Caco-2 (cell line): ENCODE measurements at regions not wholly inside any gene's neighbourhood (a gene's known extent, or its start where the extent isn't known, plus 50 kb on each side); places are given as distances from the start of the nearest gene placed in this dataset.

Experiments used
- BruUV-seq: library from RNA; stranded (reverse); fragments of 400-500 nt; replicated peaks from 2 replicates; lab custom pipeline; 2021; lab: Mats Ljungman, UMichigan
- CTCF ChIA-PET: fragments of 300-600 bp; sonication (Branson Sonifier 250); formaldehyde crosslinking; loops from one replicate; lab custom pipeline; 2022; ENCODE audit warnings: antibody characterized with exemption; lab: Charles Lee
- POLR2A ChIA-PET: fragments of 300-600 bp; sonication (Branson Sonifier 250); formaldehyde crosslinking; loops from one replicate; lab custom pipeline; 2022; ENCODE audit warnings: antibody characterized with exemption; lab: Charles Lee
- DNase-seq, 2 experiments: peaks; one replicate each; pipeline versions ENCODE4 v3.0.0 to v3.0.0-alpha.2; 2020 to 2022
- H3K27me3 ChIP-seq: replicated peaks from 2 replicates; pipeline ENCODE4 v1.6.0; 2011; ENCODE audit warnings: low read length; ENCODE audit not compliant: control insufficient read depth, insufficient read depth
- H3K36me3 ChIP-seq: 2 replicates; pipeline ENCODE4 v1.5.1; 2011; ENCODE audit warnings: low read length; ENCODE audit not compliant: control insufficient read depth, insufficient read depth
- H3K4me1 ChIP-seq: fragments of 250-450 bp; sonication (Bioruptor Pico); 2 replicates; pipeline ENCODE4 v1.5.1; 2020; ENCODE audit warnings: mild to moderate bottlenecking
- H3K4me3 ChIP-seq: 2 replicates; pipeline ENCODE4 v1.5.1; 2011; ENCODE audit warnings: low read depth, mild to moderate bottlenecking, control low read depth, low read length
- H3K9me3 ChIP-seq: fragments of 250-450 bp; sonication (Bioruptor Pico); 2 replicates; pipeline ENCODE4 v1.5.1; 2020; ENCODE audit warnings: mild to moderate bottlenecking, moderate library complexity
- H3K27ac Mint-ChIP-seq: one replicate; pipeline ENCODE4 v1.8.0; 2022; ENCODE audit warnings: mixed read lengths; ENCODE audit not compliant: unreplicated experiment
- H3K27me3 Mint-ChIP-seq: one replicate; pipeline ENCODE4 v1.8.0; 2022; ENCODE audit warnings: mixed read lengths; ENCODE audit not compliant: insufficient read depth, unreplicated experiment
- H3K36me3 Mint-ChIP-seq: one replicate; pipeline ENCODE4 v1.8.0; 2022; ENCODE audit warnings: mild to moderate bottlenecking, mixed read lengths; ENCODE audit not compliant: insufficient read depth, unreplicated experiment
- H3K4me1 Mint-ChIP-seq: one replicate; pipeline ENCODE4 v1.8.0; 2022; ENCODE audit warnings: low read depth, mixed read lengths; ENCODE audit not compliant: unreplicated experiment
- H3K4me3 Mint-ChIP-seq: one replicate; pipeline ENCODE4 v1.8.0; 2022; ENCODE audit warnings: mild to moderate bottlenecking, moderate library complexity, mixed read lengths; ENCODE audit not compliant: unreplicated experiment
- H3K9me3 Mint-ChIP-seq: one replicate; pipeline ENCODE4 v1.8.0; 2022; ENCODE audit warnings: mixed read lengths; ENCODE audit not compliant: unreplicated experiment
- intact Hi-C: fragments of 100-400 bp; cut with micrococcal nuclease; formaldehyde crosslinking; loops from one replicate; pipeline ENCODE4 v1.10.0; 2022; ENCODE audit not compliant: unreplicated experiment
- TF ChIP-seq, protein P1 (sequence below), 2 experiments: fragments of 200-600 bp in 1 of 2; IDR thresholded peaks; 1 replicate in 1 of 2; 2 replicates in 1 of 2; pipeline versions ENCODE4 v1.5.1 to v1.8.0; 2011 to 2022; ENCODE audit warnings: antibody characterized with exemption in 1 of 2, control low read depth in 1 of 2, inconsistent platforms in 1 of 2, low read depth in 1 of 2, low read length in 1 of 2, mild to moderate bottlenecking in 1 of 2, moderate library complexity in 1 of 2; ENCODE audit not compliant: insufficient read depth in 1 of 2, severe bottlenecking in 1 of 2, unreplicated experiment in 1 of 2

DNA sequence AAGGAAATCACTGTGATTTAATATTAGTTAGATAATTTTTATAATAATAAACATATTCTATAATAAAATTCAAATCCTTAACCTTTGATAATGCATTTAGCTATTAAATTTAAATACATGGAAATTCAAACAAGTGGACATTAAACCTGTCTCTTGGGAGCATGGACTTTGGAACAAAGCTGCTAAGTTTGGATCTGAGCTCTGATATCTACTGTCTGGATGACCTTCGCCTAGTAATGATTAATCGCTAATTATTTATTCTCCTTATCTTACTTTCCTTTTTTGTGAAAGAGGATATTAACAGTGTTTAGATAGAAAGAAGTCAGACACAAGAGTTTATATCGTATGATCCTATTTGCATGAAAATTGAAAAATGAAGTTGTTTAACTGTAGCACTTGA lies 980.9 kb downstream of the FSTL5 start:
- Mint-ChIP-seq H3K4me1 (no peaks in the 10 kb centered on the region), H3K36me3 (no peaks in the 10 kb centered on the region), H3K27me3 (no peaks in the 10 kb centered on the region), H3K4me3 (no peak overlapping the region), H3K9me3 (no peaks in the 10 kb centered on the region), H3K27ac (no peak overlapping the region)
- Histone ChIP-seq H3K9me3 (no peaks in the 10 kb centered on the region), H3K4me1 (no peaks in the 10 kb centered on the region), H3K27me3 (no peaks in the 10 kb centered on the region), H3K4me3 (no peak overlapping the region), H3K36me3 (no peaks in the 10 kb centered on the region)
- DNase-seq, result no peak
- POLR2A ChIA-PET, result no interaction called here
- BruUV-seq, result no TSS peak
- intact Hi-C loops, result no loop called here
- TF ChIP-seq, protein P1, sequence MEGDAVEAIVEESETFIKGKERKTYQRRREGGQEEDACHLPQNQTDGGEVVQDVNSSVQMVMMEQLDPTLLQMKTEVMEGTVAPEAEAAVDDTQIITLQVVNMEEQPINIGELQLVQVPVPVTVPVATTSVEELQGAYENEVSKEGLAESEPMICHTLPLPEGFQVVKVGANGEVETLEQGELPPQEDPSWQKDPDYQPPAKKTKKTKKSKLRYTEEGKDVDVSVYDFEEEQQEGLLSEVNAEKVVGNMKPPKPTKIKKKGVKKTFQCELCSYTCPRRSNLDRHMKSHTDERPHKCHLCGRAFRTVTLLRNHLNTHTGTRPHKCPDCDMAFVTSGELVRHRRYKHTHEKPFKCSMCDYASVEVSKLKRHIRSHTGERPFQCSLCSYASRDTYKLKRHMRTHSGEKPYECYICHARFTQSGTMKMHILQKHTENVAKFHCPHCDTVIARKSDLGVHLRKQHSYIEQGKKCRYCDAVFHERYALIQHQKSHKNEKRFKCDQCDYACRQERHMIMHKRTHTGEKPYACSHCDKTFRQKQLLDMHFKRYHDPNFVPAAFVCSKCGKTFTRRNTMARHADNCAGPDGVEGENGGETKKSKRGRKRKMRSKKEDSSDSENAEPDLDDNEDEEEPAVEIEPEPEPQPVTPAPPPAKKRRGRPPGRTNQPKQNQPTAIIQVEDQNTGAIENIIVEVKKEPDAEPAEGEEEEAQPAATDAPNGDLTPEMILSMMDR (IDR thresholded peaks at IDR 0.05; ENCODE audit: insufficient read depth in 1 of 2, low read depth in 1 of 2, low read length in 1 of 2, severe bottlenecking in 1 of 2, unreplicated experiment in 1 of 2), result no peak
- CTCF ChIA-PET, result no interaction called here

DNA sequence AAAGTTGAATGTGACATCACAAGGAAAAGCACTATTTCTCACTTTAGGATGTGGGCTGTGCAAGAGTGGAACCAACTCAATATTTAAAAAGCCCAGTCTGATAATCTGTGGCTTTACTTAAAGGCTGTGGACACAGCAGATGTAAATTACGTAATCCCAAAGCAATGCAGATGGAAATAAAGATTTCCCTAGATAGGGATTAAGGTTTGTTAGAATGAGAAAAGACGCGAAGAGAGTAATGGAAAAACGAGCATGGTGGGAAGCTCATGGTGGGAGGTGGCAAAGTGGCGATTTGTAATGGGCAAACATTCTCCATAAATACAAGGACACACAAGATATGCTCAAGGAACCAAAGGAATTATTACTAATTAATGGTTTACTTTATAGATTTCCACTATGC lies 985.5 kb downstream of the FSTL5 start:
- Histone ChIP-seq H3K27me3 (no peaks in the 10 kb centered on the region), H3K4me1 (no peaks in the 10 kb centered on the region), H3K4me3 (no peak overlapping the region), H3K9me3 (no peaks in the 10 kb centered on the region), H3K36me3 (no peaks in the 10 kb centered on the region)
- ChIA-PET CTCF (no interaction called here), POLR2A (no interaction called here)
- TF ChIP-seq, protein P1 (IDR thresholded peaks at IDR 0.05; ENCODE audit: insufficient read depth in 1 of 2, low read depth in 1 of 2, low read length in 1 of 2, severe bottlenecking in 1 of 2, unreplicated experiment in 1 of 2), result no peak
- no peaks in the 10 kb centered on the region for H3K4me1 Mint-ChIP-seq
- intact Hi-C loops, result no loop called here
- no peaks in the 10 kb centered on the region for H3K9me3 Mint-ChIP-seq
- no peak overlapping the region for H3K4me3 Mint-ChIP-seq
- no peaks in the 10 kb centered on the region for H3K27me3 Mint-ChIP-seq
- no peaks in the 10 kb centered on the region for H3K36me3 Mint-ChIP-seq
- DNase-seq, result no peak
- BruUV-seq, result no TSS peak
- no peak overlapping the region for H3K27ac Mint-ChIP-seq

DNA sequence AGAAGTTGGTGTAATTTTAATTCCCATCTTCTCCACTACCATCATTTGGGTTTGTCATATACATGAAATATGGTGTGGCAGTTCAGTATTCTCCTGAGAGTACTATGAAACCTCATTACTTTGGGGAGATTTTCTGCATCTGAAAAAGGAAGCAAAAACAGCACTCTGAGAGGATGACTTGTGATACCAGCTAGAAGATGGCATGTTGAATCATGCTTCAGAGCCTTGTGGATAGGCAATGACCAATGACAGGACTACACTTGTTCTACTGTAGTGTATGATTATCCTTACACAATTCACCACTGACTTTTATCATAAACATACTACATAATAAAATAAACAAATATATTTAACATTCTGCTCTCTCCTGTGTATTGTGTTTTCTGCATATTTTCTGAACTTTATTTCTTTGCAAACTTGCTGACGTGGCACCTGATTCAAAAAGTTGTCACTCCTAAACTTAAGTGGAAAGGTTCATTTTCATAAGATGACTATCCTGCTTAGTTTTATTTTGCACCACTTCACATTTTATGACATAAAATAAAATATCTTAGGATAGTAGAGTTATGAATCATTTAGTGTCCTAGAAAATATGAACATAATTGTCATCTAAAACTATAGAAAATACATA lies 991.3 kb downstream of the FSTL5 start:
- Mint-ChIP-seq H3K27me3 (no peaks in the 10 kb centered on the region), H3K9me3 (no peaks in the 10 kb centered on the region), H3K4me1 (no peaks in the 10 kb centered on the region), H3K36me3 (no peaks in the 10 kb centered on the region), H3K27ac (no peak overlapping the region), H3K4me3 (no peak overlapping the region)
- no peaks in the 10 kb centered on the region for H3K27me3 ChIP-seq
- ChIA-PET POLR2A (no interaction called here), CTCF (no interaction called here)
- no peak overlapping the region for H3K4me3 ChIP-seq
- no peaks in the 10 kb centered on the region for H3K36me3 ChIP-seq
- H3K9me3 ChIP-seq, result no peaks in the 10 kb centered on the region
- intact Hi-C loops, result no loop called here
- no peaks in the 10 kb centered on the region for H3K4me1 ChIP-seq
- BruUV-seq, result no TSS peak
- TF ChIP-seq, protein P1 (IDR thresholded peaks at IDR 0.05; ENCODE audit: insufficient read depth in 1 of 2, low read depth in 1 of 2, low read length in 1 of 2, severe bottlenecking in 1 of 2, unreplicated experiment in 1 of 2), result no peak
- no peak for DNase-seq
